GM21717 (cell line): ENCODE measurements at regions not wholly inside any gene's neighbourhood (a gene's known extent, or its start where the extent isn't known, plus 50 kb on each side); places are given as distances from the start of the nearest gene placed in this dataset.
"Not testable (repeated sequence)": the region's sequence is repeated elsewhere in the genome, so short reads cannot be mapped to it uniquely, and the experiment has no call there.

ENCODE experiments used
- ATAC-seq: cut with Tn5 transposase; IDR thresholded peaks from one replicate; pipeline ENCODE4 v1.9.1; 2021; ENCODE audit warnings: mild to moderate bottlenecking, moderate library complexity; ENCODE audit not compliant: unreplicated experiment

- ATAC-seq: not testable (repeated sequence)
Observed at GRCh38 chr7:150169943-150170490, 153.1 kb upstream of the LRRC61 start.

- not testable (repeated sequence) for ATAC-seq
Observed at GRCh38 chr7:150183602-150184001, 139.6 kb upstream of the LRRC61 start.

- ATAC-seq: peak; percentile 86
Observed at GRCh38 chr7:150189963-150190362, 133.2 kb upstream of the LRRC61 start.

- not testable (repeated sequence) for ATAC-seq
Observed at GRCh38 chr7:150192541-150192940, 130.6 kb upstream of the LRRC61 start.

- not testable (repeated sequence) for ATAC-seq
Observed at GRCh38 chr7:150193866-150194265, 129.3 kb upstream of the LRRC61 start.
